ENCODE measurements at regions not wholly inside any gene's neighbourhood (a gene's known extent, or its start where the extent isn't known, plus 50 kb on each side); places are given as distances from the start of the nearest gene placed in this dataset.
"Not testable (repeated sequence)": the region's sequence is repeated elsewhere in the genome, so short reads cannot be mapped to it uniquely, and the experiment has no call there.

DNA sequence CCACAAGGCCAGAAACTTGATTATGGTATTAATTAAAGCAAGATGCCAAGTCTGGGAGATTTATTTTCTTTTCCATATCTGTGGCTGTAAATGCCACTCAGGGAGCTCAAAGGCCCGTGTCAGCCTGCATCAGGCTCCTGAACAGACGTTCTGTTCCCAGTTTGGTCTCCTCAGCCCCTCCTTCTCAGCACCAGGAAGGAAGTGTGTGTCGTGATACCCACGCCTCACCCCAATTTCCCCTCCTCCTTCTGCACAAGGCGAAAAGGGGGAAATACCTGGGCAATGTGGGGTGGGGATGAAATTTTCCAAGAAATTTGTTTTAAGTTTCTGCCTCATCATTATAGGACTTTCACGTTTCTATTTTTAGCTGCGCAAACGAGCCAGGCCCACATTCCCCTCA lies 112.0 kb downstream of the SYF2 start:
- Mint-ChIP-seq H3K27ac (no peak overlapping the region), H3K4me1 (peaks cover 21% of the 10 kb centered on the region), H3K27me3 (peaks cover 12% of the 10 kb centered on the region), H3K36me3 (ENCODE audit: low read depth) (no peaks in the 10 kb centered on the region), H3K4me3 (no peak overlapping the region), H3K9me3 (peaks cover 2% of the 10 kb centered on the region)
- intact Hi-C loops (cut with micrococcal nuclease) = no loop called here
- no peak for DNase-seq

DNA sequence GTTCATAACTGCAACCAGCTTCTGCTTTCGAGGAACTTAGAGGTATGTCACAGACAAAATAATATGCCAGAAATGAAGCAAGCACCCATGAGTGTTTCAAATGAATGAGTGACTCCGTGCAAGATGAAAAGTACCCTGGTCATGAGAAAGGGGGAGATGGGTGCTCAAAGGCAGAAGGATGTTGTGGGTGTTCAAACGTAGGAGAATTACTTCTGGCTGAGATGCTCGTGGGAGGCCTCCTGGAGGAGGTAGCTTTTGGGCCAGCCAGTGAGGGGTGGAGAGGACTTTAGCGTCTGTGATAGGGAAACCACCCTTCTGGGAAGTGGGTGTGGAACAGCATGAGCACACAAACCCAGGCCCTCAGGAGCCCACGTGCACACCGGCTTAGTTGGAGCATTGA lies 113.8 kb downstream of the SYF2 start:
- no peak for DNase-seq
- intact Hi-C loops (cut with micrococcal nuclease) = loop anchor here (5.0 kb wide), 1 partner anchor 79 kb away; no protein-coding TSS in a partner anchor
- Mint-ChIP-seq H3K9me3 (peaks cover 5% of the 10 kb centered on the region), H3K4me3 (peak overlapping the region; percentile 2), H3K27ac (peak overlapping the region; percentile 46), H3K36me3 (ENCODE audit: low read depth) (no peaks in the 10 kb centered on the region), H3K4me1 (peaks cover 21% of the 10 kb centered on the region), H3K27me3 (peaks cover 18% of the 10 kb centered on the region)

DNA sequence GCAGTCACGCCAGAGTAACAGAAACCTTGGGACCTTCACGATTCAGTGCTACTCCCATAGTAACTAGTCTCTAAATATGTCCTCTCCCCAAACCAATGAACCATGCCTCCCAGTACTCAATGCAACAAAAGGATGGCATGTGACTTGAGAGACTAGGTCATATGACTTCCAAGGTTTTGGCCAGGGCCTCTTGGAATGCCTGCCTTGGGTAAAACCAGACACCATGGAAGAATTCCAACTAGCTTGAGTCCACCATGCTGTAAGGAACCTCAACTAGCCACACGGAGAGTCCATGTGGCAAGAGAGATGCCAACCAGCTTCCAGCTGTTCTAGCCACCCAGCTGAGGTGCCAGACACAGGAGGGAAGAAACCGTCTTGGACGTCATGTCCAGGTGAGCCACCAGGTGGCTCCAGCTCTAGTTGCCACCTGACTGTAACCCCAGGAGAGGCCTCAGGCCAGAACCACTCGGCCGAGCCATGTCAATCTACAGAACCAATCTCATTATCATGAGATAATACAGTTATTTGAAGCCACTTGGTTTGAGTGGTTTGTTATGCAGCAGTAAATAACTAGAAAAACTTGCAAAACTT lies 115.0 kb downstream of the SYF2 start:
- intact Hi-C loops (cut with micrococcal nuclease) = loop anchor here (5.0 kb wide), 1 partner anchor 80 kb away; no protein-coding TSS in a partner anchor
- peak; percentile 72 for DNase-seq
- Mint-ChIP-seq H3K4me3 (no peak overlapping the region), H3K9me3 (peaks cover 5% of the 10 kb centered on the region), H3K27me3 (peaks cover 18% of the 10 kb centered on the region), H3K4me1 (peaks cover 21% of the 10 kb centered on the region), H3K27ac (no peak overlapping the region), H3K36me3 (ENCODE audit: low read depth) (no peaks in the 10 kb centered on the region)

DNA sequence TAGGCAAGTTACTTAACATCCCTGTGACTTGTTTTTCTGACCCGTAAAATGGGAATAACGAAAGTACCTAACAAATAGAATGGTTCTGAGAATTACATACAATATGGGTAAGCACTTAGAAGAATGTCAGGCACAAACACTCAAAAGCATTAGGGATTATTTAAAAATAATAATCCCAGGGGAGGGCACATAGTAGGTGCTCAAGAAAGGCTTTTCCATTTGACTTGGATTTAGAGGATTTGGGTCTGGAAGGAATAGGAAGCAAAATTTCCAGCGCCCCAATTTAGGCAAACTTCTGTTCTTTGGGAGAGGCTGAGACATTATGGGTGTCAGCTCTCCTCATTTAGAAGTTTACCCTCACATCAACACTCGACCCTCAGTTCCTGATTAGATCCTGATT lies 115.5 kb downstream of the SYF2 start:
- Mint-ChIP-seq H3K9me3 (peaks cover 5% of the 10 kb centered on the region), H3K4me3 (no peak overlapping the region), H3K4me1 (peaks cover 21% of the 10 kb centered on the region), H3K27ac (no peak overlapping the region), H3K36me3 (ENCODE audit: low read depth) (no peaks in the 10 kb centered on the region), H3K27me3 (peaks cover 18% of the 10 kb centered on the region)
- no peak for DNase-seq
- intact Hi-C loops (cut with micrococcal nuclease) = loop anchor here (5.0 kb wide), 1 partner anchor 80 kb away; no protein-coding TSS in a partner anchor

DNA sequence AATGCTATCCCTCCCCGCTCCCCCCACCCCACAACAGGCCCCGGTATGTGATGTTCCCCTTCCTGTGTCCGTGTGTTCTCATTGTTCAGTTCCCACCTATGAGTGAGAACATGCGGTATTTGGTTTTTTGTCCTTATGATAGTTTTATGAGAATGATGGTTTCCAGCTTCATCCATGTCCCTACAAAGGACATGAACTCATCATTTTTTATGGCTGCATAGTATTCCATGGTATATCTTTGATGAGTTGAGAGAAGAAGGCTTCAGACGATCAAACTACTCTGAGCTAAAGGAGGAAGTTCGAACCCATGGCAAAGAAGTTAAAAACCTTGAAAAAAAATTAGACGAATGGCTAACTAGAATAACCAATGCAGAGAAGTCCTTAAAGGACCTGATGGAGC lies 116.2 kb downstream of the SYF2 start:
- intact Hi-C loops (cut with micrococcal nuclease) = loop anchor here (5.0 kb wide), 1 partner anchor 81 kb away; no protein-coding TSS in a partner anchor
- H3K27ac Mint-ChIP-seq; H3K36me3 Mint-ChIP-seq (ENCODE audit: low read depth); H3K9me3 Mint-ChIP-seq; H3K4me3 Mint-ChIP-seq; DNase-seq: not testable (repeated sequence)
- Mint-ChIP-seq H3K27me3 (peaks cover 18% of the 10 kb centered on the region), H3K4me1 (peaks cover 21% of the 10 kb centered on the region)

DNA sequence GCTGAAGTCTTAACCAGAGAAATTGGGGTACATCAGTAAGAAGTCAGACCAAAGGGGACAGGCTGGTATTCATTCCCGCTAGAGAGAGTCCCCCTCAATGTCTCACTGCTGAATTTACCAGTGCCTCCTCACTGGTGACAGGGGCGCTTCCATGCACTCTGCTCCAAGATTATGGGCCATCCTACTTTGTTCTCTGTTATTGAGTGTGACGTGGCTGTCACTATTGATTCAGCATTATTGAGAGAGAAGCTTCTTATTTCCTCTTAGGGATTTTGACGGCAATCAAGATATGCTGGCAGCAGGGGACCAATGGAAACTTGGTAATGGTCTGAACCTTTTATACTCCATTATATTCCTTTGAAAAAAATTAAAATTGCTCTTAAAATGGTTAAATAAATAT lies 118.6 kb downstream of the SYF2 start:
- Mint-ChIP-seq H3K36me3 (ENCODE audit: low read depth) (peaks cover 8% of the 10 kb centered on the region), H3K4me1 (peaks cover 10% of the 10 kb centered on the region), H3K27ac (no peak overlapping the region), H3K27me3 (peaks cover 18% of the 10 kb centered on the region), H3K9me3 (peaks cover 18% of the 10 kb centered on the region), H3K4me3 (no peak overlapping the region)
- no peak for DNase-seq
- intact Hi-C loops (cut with micrococcal nuclease) = no loop called here

DNA sequence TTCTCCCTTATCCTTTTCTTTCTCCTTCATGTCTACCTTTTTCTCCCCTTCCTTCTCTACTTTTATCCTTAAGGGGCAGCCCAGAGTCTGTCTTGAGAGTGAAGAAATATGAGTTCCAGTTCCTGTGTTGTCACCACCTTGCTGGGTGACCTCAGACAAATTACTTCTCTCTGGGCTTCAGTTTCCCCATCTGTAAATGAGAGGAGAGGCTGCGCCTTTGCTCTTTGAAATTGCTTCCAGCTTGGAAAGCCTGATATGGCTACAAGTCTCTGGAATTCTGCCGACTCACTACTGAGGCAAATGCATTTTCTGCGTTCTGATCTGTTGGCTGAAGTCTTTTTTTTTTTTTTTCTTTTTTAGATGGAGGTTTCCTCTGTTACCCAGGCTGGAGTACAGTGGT lies 119.2 kb downstream of the SYF2 start:
- H3K4me1 Mint-ChIP-seq = peaks cover 4% of the 10 kb centered on the region
- no peak overlapping the region for H3K4me3 Mint-ChIP-seq
- DNase-seq = no peak
- no peak overlapping the region for H3K27ac Mint-ChIP-seq
- intact Hi-C loops (cut with micrococcal nuclease) = no loop called here
- peaks cover 10% of the 10 kb centered on the region for H3K36me3 Mint-ChIP-seq (ENCODE audit: low read depth)
- peaks cover 18% of the 10 kb centered on the region for H3K27me3 Mint-ChIP-seq
- peaks cover 22% of the 10 kb centered on the region for H3K9me3 Mint-ChIP-seq

DNA sequence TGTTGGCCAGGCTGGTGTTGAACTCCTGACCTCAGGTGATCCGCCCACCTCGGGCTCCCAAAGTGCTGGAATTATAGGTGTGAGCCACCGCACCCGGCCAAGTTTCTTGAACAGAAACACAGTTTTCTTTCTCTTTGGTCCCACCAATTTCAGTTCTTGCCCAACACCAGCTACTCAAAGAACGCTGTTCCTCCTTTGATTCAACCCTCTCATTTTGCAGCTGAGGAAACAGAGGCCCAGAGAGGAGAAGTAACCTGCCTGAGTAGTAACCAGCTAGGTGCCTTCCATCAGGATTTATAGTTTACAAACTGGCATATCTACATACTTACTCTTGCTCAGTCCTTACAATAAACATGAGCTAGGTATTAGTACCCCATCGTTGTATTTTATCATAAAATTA lies 119.9 kb downstream of the SYF2 start:
- no peak overlapping the region for H3K4me3 Mint-ChIP-seq
- peaks cover 22% of the 10 kb centered on the region for H3K9me3 Mint-ChIP-seq
- DNase-seq = no peak
- H3K27me3 Mint-ChIP-seq = peaks cover 18% of the 10 kb centered on the region
- no peak overlapping the region for H3K27ac Mint-ChIP-seq
- intact Hi-C loops (cut with micrococcal nuclease) = no loop called here
- H3K4me1 Mint-ChIP-seq = peaks cover 4% of the 10 kb centered on the region
- H3K36me3 Mint-ChIP-seq (ENCODE audit: low read depth) = peaks cover 10% of the 10 kb centered on the region

DNA sequence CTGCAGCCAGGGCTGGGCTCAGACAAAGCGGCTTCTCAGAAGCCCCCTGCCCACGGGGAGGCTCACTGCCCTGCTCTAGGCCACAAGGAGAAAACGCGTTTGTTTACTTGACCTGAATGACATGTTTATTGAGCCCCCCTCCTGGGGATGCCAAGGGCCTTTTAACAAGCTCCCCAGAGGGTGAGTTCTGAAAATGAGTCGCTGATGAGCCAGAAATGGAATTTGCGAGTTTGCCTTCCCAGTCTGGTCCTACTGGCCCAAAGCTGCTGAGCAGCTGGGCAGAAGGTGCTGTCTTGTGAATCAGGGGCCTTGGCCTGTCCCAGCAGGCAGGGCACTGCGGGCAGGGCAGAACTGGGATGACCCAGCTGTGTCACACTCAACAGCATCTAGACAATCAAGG lies 120.6 kb downstream of the SYF2 start:
- peaks cover 18% of the 10 kb centered on the region for H3K27me3 Mint-ChIP-seq
- H3K4me3 Mint-ChIP-seq = no peak overlapping the region
- H3K36me3 Mint-ChIP-seq (ENCODE audit: low read depth) = peaks cover 10% of the 10 kb centered on the region
- intact Hi-C loops (cut with micrococcal nuclease) = no loop called here
- peaks cover 22% of the 10 kb centered on the region for H3K9me3 Mint-ChIP-seq
- H3K27ac Mint-ChIP-seq = no peak overlapping the region
- DNase-seq = no peak
- peaks cover 4% of the 10 kb centered on the region for H3K4me1 Mint-ChIP-seq

DNA sequence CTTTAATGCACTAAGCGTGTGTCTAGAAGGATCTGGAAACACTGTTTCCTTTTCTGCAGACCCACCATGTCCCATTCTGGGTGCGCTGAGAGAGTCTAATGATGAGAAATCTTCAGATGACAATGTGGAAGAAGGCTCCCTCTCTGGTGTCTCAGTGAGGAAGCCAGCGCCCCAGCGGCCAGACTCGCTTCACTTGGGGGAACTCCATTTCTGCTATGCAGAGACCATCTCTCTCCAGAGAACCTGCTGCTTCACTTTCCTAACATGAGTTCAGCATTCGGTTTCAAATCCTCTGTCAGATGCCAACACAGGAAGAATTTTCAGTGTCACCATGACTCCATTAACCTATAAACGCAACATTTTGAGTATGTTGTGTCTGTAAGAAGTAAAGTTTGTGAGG lies 121.8 kb downstream of the SYF2 start:
- Mint-ChIP-seq H3K4me1 (peaks cover 15% of the 10 kb centered on the region), H3K27me3 (peaks cover 14% of the 10 kb centered on the region), H3K36me3 (ENCODE audit: low read depth) (peaks cover 10% of the 10 kb centered on the region), H3K27ac (no peak overlapping the region), H3K4me3 (no peak overlapping the region), H3K9me3 (peaks cover 19% of the 10 kb centered on the region)
- DNase-seq = no peak
- intact Hi-C loops (cut with micrococcal nuclease) = no loop called here

DNA sequence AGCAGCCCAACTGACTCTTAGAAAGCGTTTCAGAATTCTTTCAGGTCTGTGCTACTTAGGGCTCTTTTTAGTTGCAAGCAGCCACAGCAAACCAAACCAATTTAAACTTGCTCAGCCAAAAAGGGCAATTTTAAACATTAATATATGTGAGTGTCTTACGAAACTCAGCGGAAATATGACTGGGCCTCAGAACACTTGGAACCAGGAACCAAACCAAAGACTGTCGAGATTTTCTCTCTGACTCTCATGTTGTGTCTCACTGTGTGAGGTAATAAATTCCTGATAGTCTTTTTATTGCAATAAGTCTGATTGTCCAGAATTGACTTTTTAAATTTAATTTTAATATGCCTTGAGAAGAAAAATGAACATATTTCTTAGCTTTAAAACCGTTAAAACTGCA lies 122.3 kb downstream of the SYF2 start:
- H3K36me3 Mint-ChIP-seq (ENCODE audit: low read depth) = peaks cover 10% of the 10 kb centered on the region
- peaks cover 10% of the 10 kb centered on the region for H3K27me3 Mint-ChIP-seq
- intact Hi-C loops (cut with micrococcal nuclease) = no loop called here
- peaks cover 19% of the 10 kb centered on the region for H3K9me3 Mint-ChIP-seq
- peaks cover 15% of the 10 kb centered on the region for H3K4me1 Mint-ChIP-seq
- no peak overlapping the region for H3K4me3 Mint-ChIP-seq
- no peak overlapping the region for H3K27ac Mint-ChIP-seq
- DNase-seq = no peak

DNA sequence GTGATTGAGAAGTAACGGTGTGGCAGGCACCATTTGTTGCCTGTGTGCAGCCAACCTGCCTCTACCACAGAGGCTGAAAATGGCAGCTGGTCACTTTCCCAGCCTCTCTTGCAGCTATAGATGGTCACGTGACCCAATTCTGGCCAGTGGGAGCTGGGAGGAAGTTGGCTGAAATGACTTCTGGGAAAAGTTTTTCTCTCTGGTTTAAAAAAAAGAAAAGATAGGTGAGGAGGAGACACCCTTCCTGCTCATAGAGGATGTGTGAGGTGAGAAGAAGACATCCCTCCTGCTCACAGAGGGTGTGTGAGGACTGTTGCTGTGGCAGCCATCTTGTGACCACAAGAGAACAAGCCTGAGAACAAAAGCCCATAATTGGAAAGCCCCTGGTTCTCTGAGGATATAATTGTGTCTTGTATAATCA lies 122.8 kb downstream of the SYF2 start:
- Mint-ChIP-seq H3K4me3 (no peak overlapping the region), H3K4me1 (peaks cover 17% of the 10 kb centered on the region), H3K27ac (peak overlapping the region; percentile 66), H3K27me3 (peaks cover 9% of the 10 kb centered on the region), H3K36me3 (ENCODE audit: low read depth) (peaks cover 10% of the 10 kb centered on the region), H3K9me3 (peaks cover 17% of the 10 kb centered on the region)
- DNase-seq = peak; percentile 78
- intact Hi-C loops (cut with micrococcal nuclease) = no loop called here

DNA sequence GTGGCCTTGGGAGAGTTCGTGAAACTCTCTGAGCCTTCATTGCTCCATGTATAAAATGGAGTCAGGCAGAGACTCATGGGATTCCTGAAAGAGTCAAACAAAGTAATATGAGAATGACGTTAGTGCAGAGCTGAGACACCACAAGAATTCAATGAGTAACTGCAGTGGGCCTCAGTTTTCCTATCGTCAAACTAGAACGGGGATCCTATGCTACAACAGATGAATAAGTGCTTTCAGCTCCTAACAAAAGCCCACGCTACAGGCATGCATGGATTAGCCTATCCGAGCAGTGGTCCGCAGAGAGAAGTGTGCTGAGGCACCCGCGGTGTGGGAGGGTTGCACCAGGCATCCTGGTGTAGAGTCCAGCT lies 124.7 kb downstream of the SYF2 start:
- Mint-ChIP-seq H3K4me3 (no peak overlapping the region), H3K36me3 (ENCODE audit: low read depth) (peaks cover 10% of the 10 kb centered on the region), H3K27ac (no peak overlapping the region), H3K4me1 (peaks cover 20% of the 10 kb centered on the region), H3K27me3 (peaks cover 5% of the 10 kb centered on the region), H3K9me3 (peaks cover 16% of the 10 kb centered on the region)
- DNase-seq = no peak
- intact Hi-C loops (cut with micrococcal nuclease) = no loop called here

DNA sequence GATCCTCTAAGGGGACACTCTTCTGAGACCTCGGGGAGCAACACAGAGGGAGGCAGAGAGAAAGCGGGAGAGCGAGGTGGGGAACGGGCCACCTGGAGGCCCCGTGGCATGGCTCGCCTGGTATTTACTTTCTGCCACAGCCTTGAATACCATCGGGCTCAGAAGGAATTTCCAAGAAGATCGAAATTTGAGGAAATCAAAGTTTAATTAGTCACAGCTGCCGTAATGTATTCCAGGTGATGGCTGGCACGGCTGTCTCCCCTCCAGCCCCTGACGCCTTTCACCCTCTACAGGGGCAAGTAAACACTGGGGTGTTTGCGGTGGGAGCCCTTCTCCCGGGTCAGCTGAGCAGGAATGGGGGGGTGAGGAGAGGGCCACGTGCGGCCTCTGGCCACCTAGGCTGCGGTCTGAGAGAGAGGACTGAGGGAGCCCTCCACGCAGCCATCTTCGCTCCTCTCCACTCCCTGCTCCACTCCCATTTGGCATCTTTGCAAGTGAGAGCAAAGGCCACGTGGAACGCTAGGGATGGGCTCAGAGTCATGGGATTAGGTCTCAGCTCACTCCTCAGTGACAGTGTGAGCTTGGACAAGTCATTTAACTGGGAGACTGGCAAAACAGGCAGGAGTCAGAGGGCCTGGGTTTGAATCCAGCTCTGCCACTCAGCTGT lies 125.2 kb downstream of the SYF2 start:
- H3K27ac Mint-ChIP-seq = no peak overlapping the region
- peaks cover 10% of the 10 kb centered on the region for H3K36me3 Mint-ChIP-seq (ENCODE audit: low read depth)
- H3K9me3 Mint-ChIP-seq = peaks cover 16% of the 10 kb centered on the region
- H3K4me1 Mint-ChIP-seq = peaks cover 23% of the 10 kb centered on the region
- no peak overlapping the region for H3K4me3 Mint-ChIP-seq
- intact Hi-C loops (cut with micrococcal nuclease) = no loop called here
- peaks cover 7% of the 10 kb centered on the region for H3K27me3 Mint-ChIP-seq
- DNase-seq = no peak

Data from activated CD4-positive, alpha-beta T cell treated with anti-CD3 and anti-CD28 coated beads, Interleukin-2, amount 10 ng/mL, durations not matched to agents 24 days and 14 days (primary cell).